ENCODE measurements at regions not wholly inside any gene's neighbourhood (a gene's known extent, or its start where the extent isn't known, plus 50 kb on each side); places are given as distances from the start of the nearest gene placed in this dataset.

DNA sequence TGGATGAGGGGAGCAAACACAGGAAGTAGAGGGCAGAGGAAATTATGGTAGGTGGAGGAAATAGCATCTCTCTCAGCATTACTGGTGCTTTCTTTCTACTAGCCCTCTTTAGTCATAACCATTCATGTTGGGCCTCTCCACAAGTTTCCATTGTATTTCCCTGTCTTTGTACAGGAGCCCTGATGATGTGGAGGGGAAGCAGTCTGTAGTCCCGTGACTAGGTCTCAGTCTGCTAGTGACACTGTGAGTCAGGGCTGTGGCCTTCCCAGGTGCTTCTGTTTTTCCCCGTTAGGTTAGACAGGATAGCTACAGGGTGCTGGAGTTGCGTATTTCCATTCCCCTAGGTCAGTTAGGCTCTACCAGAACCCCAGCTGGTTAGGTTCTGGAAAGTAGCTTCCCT lies 82.9 kb upstream of the NAMPT start:
- in situ Hi-C loops (cut with HindIII; ENCODE audit: extremely low pct_ligation_motif_present, low pct_unique_long_range_greater_than_20kb) = loop anchor here (5.0 kb wide), 1 partner anchor 190 kb away; no protein-coding TSS in a partner anchor
- peaks cover 0 to 9% of the 10 kb centered on the region in 2 experiments; a peak in 1 of 5 replicates for H3K27me3 ChIP-seq (ENCODE audit: control insufficient read depth in 1 of 2, insufficient read depth in 2 of 2, low read length in 2 of 2)
- H3K36me3 ChIP-seq (replicated peaks in 1 of 2; ENCODE audit: control insufficient read depth in 1 of 2, insufficient read depth in 2 of 2, low read length in 2 of 2) = no peaks in the 10 kb centered on the region
- ATAC-seq (no peak), FAIRE-seq (no peak), DNase-seq (ENCODE audit: low spot score) (no peak)
- intact Hi-C loops (cut with micrococcal nuclease; ENCODE audit: unreplicated experiment) = loop anchor here (1.0 kb wide), 1 partner anchor 191 kb away; no protein-coding TSS in a partner anchor
- H3K9me3 ChIP-seq (ENCODE audit: low read length) = no peaks in the 10 kb centered on the region
- H3K4me2 ChIP-seq (ENCODE audit: low read depth, low read length) = no peak overlapping the region
- no peak overlapping the region for H3K9ac ChIP-seq (ENCODE audit: insufficient read depth, low read depth, low read length)
- CTCF ChIA-PET (ENCODE audit: low intra/inter-chr PET ratio, low total read pairs) = interaction anchor here (1.3 kb wide), 1 partner anchor 191 kb away, joined by 4 read pairs; no protein-coding TSS in a partner anchor
- no TSS peak for BruUV-seq (replicated peaks)
- H3K27ac ChIP-seq (ENCODE audit: extremely low read length, insufficient read depth, low read length) = no peak overlapping the region
- H3K4me1 ChIP-seq (ENCODE audit: insufficient read depth, low read length) = no peaks in the 10 kb centered on the region
- WGBS (ENCODE audit: low lambda C conversion rate) = 0% methylated on average over 3 of the region's 3 CpGs
- no peak overlapping the region for H2AFZ ChIP-seq (ENCODE audit: low read length)
- TF ChIP-seq BHLHE40 (IDR thresholded peaks at IDR 0.05; ENCODE audit: low read length) (no peak), SMAD1 (CRISPR knock-in tag; IDR thresholded peaks at IDR 0.05; ENCODE audit: borderline replicate concordance, low read depth) (no peak), ZNF124 (CRISPR knock-in tag; IDR thresholded peaks at IDR 0.05) (no peak), RFX5 (IDR thresholded peaks at IDR 0.05; ENCODE audit: low read depth, low read length) (no peak), ISX (CRISPR knock-in tag; conservative IDR thresholded peaks at IDR 0.05) (no peak), TAF1 (CRISPR knock-in tag; IDR thresholded peaks at IDR 0.05) (no peak), ZNF274 (CRISPR knock-in tag; IDR thresholded peaks at IDR 0.05) (no peak), ZNF292 (CRISPR knock-in tag; IDR thresholded peaks at IDR 0.05; ENCODE audit: borderline replicate concordance, low read depth) (no peak), MYC (CRISPR knock-in tag; IDR thresholded peaks at IDR 0.05; ENCODE audit: borderline replicate concordance) (no peak), ZNF570 (CRISPR knock-in tag; IDR thresholded peaks at IDR 0.05; ENCODE audit: borderline replicate concordance) (no peak), CENPX (CRISPR knock-in tag; IDR thresholded peaks at IDR 0.05) (no peak), IRX3 (CRISPR knock-in tag; IDR thresholded peaks at IDR 0.05; ENCODE audit: borderline replicate concordance, low read depth) (no peak), NCOA5 (CRISPR knock-in tag; IDR thresholded peaks at IDR 0.05) (no peak)
- TF ChIP-seq, protein P1, sequence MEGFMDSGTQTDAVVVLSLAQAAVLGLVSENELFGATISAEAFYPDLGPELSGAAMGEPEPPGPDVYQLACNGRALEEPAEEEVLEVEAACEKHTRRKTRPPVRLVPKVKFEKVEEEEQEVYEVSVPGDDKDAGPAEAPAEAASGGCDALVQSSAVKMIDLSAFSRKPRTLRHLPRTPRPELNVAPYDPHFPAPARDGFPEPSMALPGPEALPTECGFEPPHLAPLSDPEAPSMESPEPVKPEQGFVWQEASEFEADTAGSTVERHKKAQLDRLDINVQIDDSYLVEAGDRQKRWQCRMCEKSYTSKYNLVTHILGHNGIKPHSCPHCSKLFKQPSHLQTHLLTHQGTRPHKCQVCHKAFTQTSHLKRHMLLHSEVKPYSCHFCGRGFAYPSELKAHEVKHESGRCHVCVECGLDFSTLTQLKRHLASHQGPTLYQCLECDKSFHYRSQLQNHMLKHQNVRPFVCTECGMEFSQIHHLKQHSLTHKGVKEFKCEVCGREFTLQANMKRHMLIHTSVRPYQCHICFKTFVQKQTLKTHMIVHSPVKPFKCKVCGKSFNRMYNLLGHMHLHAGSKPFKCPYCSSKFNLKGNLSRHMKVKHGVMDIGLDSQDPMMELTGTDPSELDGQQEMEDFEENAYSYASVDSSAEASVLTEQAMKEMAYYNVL (CRISPR knock-in tag; IDR thresholded peaks at IDR 0.05; ENCODE audit: borderline replicate concordance) = no peak
- TF ChIP-seq, protein P2, sequence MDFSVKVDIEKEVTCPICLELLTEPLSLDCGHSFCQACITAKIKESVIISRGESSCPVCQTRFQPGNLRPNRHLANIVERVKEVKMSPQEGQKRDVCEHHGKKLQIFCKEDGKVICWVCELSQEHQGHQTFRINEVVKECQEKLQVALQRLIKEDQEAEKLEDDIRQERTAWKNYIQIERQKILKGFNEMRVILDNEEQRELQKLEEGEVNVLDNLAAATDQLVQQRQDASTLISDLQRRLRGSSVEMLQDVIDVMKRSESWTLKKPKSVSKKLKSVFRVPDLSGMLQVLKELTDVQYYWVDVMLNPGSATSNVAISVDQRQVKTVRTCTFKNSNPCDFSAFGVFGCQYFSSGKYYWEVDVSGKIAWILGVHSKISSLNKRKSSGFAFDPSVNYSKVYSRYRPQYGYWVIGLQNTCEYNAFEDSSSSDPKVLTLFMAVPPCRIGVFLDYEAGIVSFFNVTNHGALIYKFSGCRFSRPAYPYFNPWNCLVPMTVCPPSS (IDR thresholded peaks at IDR 0.05) = no peak
- TF ChIP-seq, protein P3, sequence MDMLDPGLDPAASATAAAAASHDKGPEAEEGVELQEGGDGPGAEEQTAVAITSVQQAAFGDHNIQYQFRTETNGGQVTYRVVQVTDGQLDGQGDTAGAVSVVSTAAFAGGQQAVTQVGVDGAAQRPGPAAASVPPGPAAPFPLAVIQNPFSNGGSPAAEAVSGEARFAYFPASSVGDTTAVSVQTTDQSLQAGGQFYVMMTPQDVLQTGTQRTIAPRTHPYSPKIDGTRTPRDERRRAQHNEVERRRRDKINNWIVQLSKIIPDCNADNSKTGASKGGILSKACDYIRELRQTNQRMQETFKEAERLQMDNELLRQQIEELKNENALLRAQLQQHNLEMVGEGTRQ (IDR thresholded peaks at IDR 0.05; ENCODE audit: low read depth, low read length) = no peak
- TF ChIP-seq, protein P3 (CRISPR knock-in tag; IDR thresholded peaks at IDR 0.05; ENCODE audit: borderline replicate concordance) = no peak
- no peaks in the 10 kb centered on the region for H3K79me2 ChIP-seq (ENCODE audit: insufficient read depth, low read length)
- POLR2A ChIA-PET = no interaction called here
- no peak overlapping the region for H3K4me3 ChIP-seq (replicated peaks in 1 of 3; ENCODE audit: insufficient read depth in 1 of 3, low read depth in 2 of 3, low read length in 3 of 3)
- H4K20me1 ChIP-seq (ENCODE audit: insufficient read depth, low read length) = no peaks in the 10 kb centered on the region

Data from HepG2 (cell line).